ENCODE measurements at regions not wholly inside any gene's neighbourhood (a gene's known extent, or its start where the extent isn't known, plus 50 kb on each side); places are given as distances from the start of the nearest gene placed in this dataset.

GRCh38 chr20:46833360-46833759 lies 61.3 kb upstream of the EYA2 start:
- H3K27me3 ChIP-seq: peaks cover 0 to 33% (median 4%) of the 10 kb centered on the region in 7 donors
- intact Hi-C loops (cut with DNase I): no loop called here
- no peak for ATAC-seq
- peaks cover 0 to 7% (median 0%) of the 10 kb centered on the region in 11 donors for H3K9me3 ChIP-seq
- H3K4me3 ChIP-seq: no peak overlapping the region
- no peak overlapping the region for H3K27ac ChIP-seq
- WGBS, 2 donors: 85 to 86% methylated on average over 3 of the region's 3 CpGs
- no peaks in the 10 kb centered on the region for H3K4me1 ChIP-seq
- DNase-seq: no peak
- no peak for TF ChIP-seq CTCF (IDR thresholded peaks at IDR 0.05)
- no peaks in the 10 kb centered on the region for H3K36me3 ChIP-seq

- no peak for TF ChIP-seq CTCF (IDR thresholded peaks at IDR 0.05)
- Histone ChIP-seq H3K27me3 (peaks cover 0 to 22% (median 4%) of the 10 kb centered on the region in 7 donors), H3K36me3 (no peaks in the 10 kb centered on the region), H3K9me3 (peaks cover 0 to 7% (median 0%) of the 10 kb centered on the region in 11 donors), H3K4me1 (no peaks in the 10 kb centered on the region), H3K4me3 (no peak overlapping the region), H3K27ac (no peak overlapping the region)
- DNase-seq (no peak), ATAC-seq (no peak)
- 68 to 77% methylated on average over 1 of the region's 1 CpG for WGBS, 2 donors
- intact Hi-C loops (cut with DNase I): no loop called here
These were observed 59.2 kb upstream of the EYA2 start for GRCh38 chr20:46835418-46835817.

- TF ChIP-seq CTCF (IDR thresholded peaks at IDR 0.05): no peak
- ATAC-seq: no peak
- Histone ChIP-seq H3K4me1 (no peaks in the 10 kb centered on the region), H3K27me3 (peaks cover 0 to 22% (median 4%) of the 10 kb centered on the region in 7 donors), H3K9me3 (peaks cover 0 to under 1% (median 0%) of the 10 kb centered on the region in 11 donors), H3K27ac (no peak overlapping the region), H3K4me3 (no peak overlapping the region), H3K36me3 (no peaks in the 10 kb centered on the region)
- intact Hi-C loops (cut with DNase I): no loop called here
- DNase-seq: no peak
- 84 to 89% methylated on average over 4 of the region's 4 CpGs for WGBS, 2 donors
These were observed 57.6 kb upstream of the EYA2 start for GRCh38 chr20:46837083-46837482.

GRCh38 chr20:46838011-46838410 lies 56.6 kb upstream of the EYA2 start:
- no peak overlapping the region for H3K27ac ChIP-seq
- intact Hi-C loops (cut with DNase I): no loop called here
- H3K4me3 ChIP-seq: no peak overlapping the region
- TF ChIP-seq CTCF (IDR thresholded peaks at IDR 0.05): no peak
- WGBS, 2 donors: 39 to 52% methylated on average over 2 of the region's 2 CpGs
- H3K4me1 ChIP-seq: no peaks in the 10 kb centered on the region
- H3K27me3 ChIP-seq: peaks cover 0 to 22% (median 4%) of the 10 kb centered on the region in 7 donors
- ATAC-seq (no peak), DNase-seq (no peak)
- H3K36me3 ChIP-seq: no peaks in the 10 kb centered on the region
- H3K9me3 ChIP-seq: no peaks in the 10 kb centered on the region
